Trophoblast cell (in vitro differentiated cells and primary cell): ENCODE measurements at regions not wholly inside any gene's neighbourhood (a gene's known extent, or its start where the extent isn't known, plus 50 kb on each side); places are given as distances from the start of the nearest gene placed in this dataset.

ENCODE experiments used
- DNase-seq, 2 donors: peaks; one replicate each; pipeline ENCODE4 v3.0.0-alpha.2; 2016
- H2AFZ ChIP-seq: 2 replicates; pipeline ENCODE4 v1.6.1; 2013; ENCODE audit warnings: low read length, moderate library complexity, mild to moderate bottlenecking; ENCODE audit not compliant: insufficient read depth, poor library complexity
- H2AK5ac ChIP-seq: 2 replicates; pipeline ENCODE4 v1.6.1; 2013; ENCODE audit warnings: mild to moderate bottlenecking, low read length
- H2BK120ac ChIP-seq: 2 replicates; pipeline ENCODE4 v1.6.1; 2013; ENCODE audit warnings: low read length, mild to moderate bottlenecking, moderate library complexity; ENCODE audit not compliant: insufficient read depth, poor library complexity
- H2BK12ac ChIP-seq: 2 replicates; pipeline ENCODE4 v1.6.1; 2013; ENCODE audit warnings: mild to moderate bottlenecking, low read length, moderate library complexity
- H2BK5ac ChIP-seq: 2 replicates; pipeline ENCODE4 v1.6.1; 2013; ENCODE audit warnings: low read length, low read depth, moderate library complexity, mild to moderate bottlenecking; ENCODE audit not compliant: poor library complexity
- H3K14ac ChIP-seq: 2 replicates; pipeline ENCODE4 v1.6.1; 2013; ENCODE audit warnings: mild to moderate bottlenecking, low read length
- H3K18ac ChIP-seq: 2 replicates; pipeline ENCODE4 v1.6.1; 2013; ENCODE audit warnings: mild to moderate bottlenecking, low read length
- H3K23ac ChIP-seq: 2 replicates; pipeline ENCODE4 v1.6.1; 2013; ENCODE audit warnings: low read length
- H3K27ac ChIP-seq: 2 replicates; pipeline ENCODE4 v1.5.1; 2013; ENCODE audit warnings: low read depth, mild to moderate bottlenecking, inconsistent platforms, low read length, moderate library complexity
- H3K27me3 ChIP-seq: 2 replicates; pipeline ENCODE4 v1.6.1; 2013; ENCODE audit warnings: inconsistent platforms, mild to moderate bottlenecking, low read length, moderate library complexity; ENCODE audit not compliant: insufficient read depth
- H3K36me3 ChIP-seq, 2 experiments: 1 replicate in 1 of 2; 2 replicates in 1 of 2; pipeline ENCODE4 v1.6.1; 2013; ENCODE audit warnings: low read length in 2 of 2, mild to moderate bottlenecking in 2 of 2, moderate library complexity in 1 of 2; ENCODE audit not compliant: insufficient read depth in 2 of 2, control insufficient read depth in 1 of 2
- H3K4ac ChIP-seq: 2 replicates; pipeline ENCODE4 v1.6.1; 2013; ENCODE audit warnings: low read depth, mild to moderate bottlenecking, low read length, moderate library complexity
- H3K4me1 ChIP-seq, 2 experiments: 1 replicate in 1 of 2; 2 replicates in 1 of 2; pipeline ENCODE4 v1.6.1; 2013; ENCODE audit warnings: low read length in 2 of 2, mild to moderate bottlenecking in 2 of 2, moderate library complexity in 1 of 2; ENCODE audit not compliant: insufficient read depth in 2 of 2, control insufficient read depth in 1 of 2
- H3K4me2 ChIP-seq: 2 replicates; pipeline ENCODE4 v1.6.1; 2013; ENCODE audit warnings: inconsistent platforms, mild to moderate bottlenecking, low read length, moderate library complexity
- H3K4me3 ChIP-seq: 2 replicates; pipeline ENCODE4 v1.5.1; 2013; ENCODE audit warnings: mild to moderate bottlenecking, low read depth, low read length, inconsistent platforms
- H3K79me1 ChIP-seq: one replicate; pipeline ENCODE4 v1.6.1; 2013; ENCODE audit warnings: low read length
- H3K79me2 ChIP-seq: 2 replicates; pipeline ENCODE4 v1.6.1; 2013; ENCODE audit warnings: low read length, mild to moderate bottlenecking; ENCODE audit not compliant: control insufficient read depth, insufficient read depth, poor library complexity
- H3K9ac ChIP-seq: 2 replicates; pipeline ENCODE4 v1.6.1; 2013; ENCODE audit warnings: mild to moderate bottlenecking, low read length
- H3K9me3 ChIP-seq: 2 replicates; pipeline ENCODE4 v1.6.1; 2013; ENCODE audit warnings: low read depth, mild to moderate bottlenecking, control low read depth, inconsistent platforms, low read length; ENCODE audit not compliant: insufficient read depth
- H4K12ac ChIP-seq: 2 replicates; pipeline ENCODE4 v1.6.1; 2013; ENCODE audit warnings: low read depth, mild to moderate bottlenecking, low read length, moderate library complexity
- H4K8ac ChIP-seq: 2 replicates; pipeline ENCODE4 v1.6.1; 2013; ENCODE audit warnings: low read depth, mild to moderate bottlenecking, low read length, moderate library complexity
- H4K91ac ChIP-seq: one replicate; pipeline ENCODE4 v1.6.1; 2013; ENCODE audit warnings: low read depth, mild to moderate bottlenecking, low read length, moderate library complexity
- WGBS: extraction: QIAGEN DNeasy Blood & Tissue Kit; methylation state at CpG from one replicate; pipeline ENCODE4 v1.1.7; 2013; ENCODE audit warnings: missing lambda C conversion rate; ENCODE audit not compliant: insufficient read length, insufficient coverage; ENCODE audit errors: extremely low coverage; 5-methylcytosine and 5-hydroxymethylcytosine counted together

DNA sequence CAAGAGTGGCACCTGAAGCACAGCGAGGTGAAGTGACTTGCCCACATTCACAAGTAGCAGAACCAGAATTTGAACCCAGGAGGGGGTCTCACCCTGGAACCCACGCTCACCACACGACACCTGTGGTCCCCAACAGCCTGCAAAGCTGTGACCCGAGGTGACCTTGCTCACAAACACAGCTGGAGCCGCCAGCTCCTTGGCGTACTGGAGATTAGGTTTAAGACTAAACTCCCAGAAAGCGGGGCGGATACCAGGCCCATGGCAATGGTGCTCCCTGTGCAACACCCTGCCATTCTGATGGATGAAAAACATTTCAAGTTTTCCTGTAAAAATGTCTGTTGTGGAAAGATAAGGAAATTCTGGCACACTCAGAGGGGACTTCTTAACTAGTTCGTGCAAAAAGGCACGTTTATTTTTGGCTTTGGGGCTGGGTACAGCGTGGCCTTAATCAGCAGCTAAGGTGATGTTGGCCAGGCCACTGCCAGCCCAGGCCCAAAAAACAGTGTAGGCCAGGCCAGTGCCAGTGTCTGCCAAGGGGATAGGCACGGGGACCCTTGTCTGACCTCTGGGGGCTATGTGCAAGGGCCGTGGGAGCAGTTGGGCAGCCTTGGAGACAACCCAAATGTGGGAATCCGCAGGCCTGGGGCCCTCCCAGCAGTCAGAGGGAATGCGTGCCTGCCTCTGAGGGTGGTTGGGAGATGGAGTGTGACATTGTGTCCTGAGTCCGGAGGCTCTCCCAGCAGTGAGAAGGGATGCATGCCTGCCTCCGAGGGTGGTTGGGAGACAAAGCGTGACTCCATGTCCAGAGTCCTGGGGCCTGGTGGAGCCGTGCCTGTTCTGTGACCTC, 185.0 kb upstream of the HS6ST1 start:
- Histone ChIP-seq H2BK5ac (no peak overlapping the region), H3K18ac (no peak overlapping the region), H3K23ac (no peak overlapping the region), H3K27ac (no peak overlapping the region), H2BK12ac (no peak overlapping the region), H3K4me1 (no peaks in the 10 kb centered on the region), H3K79me2 (no peaks in the 10 kb centered on the region), H3K4ac (no peak overlapping the region), H2BK120ac (no peak overlapping the region), H3K4me2 (no peak overlapping the region), H3K14ac (no peak overlapping the region), H3K9me3 (no peaks in the 10 kb centered on the region), H2AK5ac (no peak overlapping the region), H3K36me3 (no peaks in the 10 kb centered on the region), H3K79me1 (no peaks in the 10 kb centered on the region), H4K12ac (no peak overlapping the region), H4K91ac (no peak overlapping the region), H3K4me3 (no peak overlapping the region), H3K9ac (no peak overlapping the region), H4K8ac (no peak overlapping the region), H3K27me3 (no peaks in the 10 kb centered on the region), H2AFZ (no peak overlapping the region)
- DNase-seq = no peak
- no CpG with 5 or more reads among the region's 19 CpGs for WGBS

DNA sequence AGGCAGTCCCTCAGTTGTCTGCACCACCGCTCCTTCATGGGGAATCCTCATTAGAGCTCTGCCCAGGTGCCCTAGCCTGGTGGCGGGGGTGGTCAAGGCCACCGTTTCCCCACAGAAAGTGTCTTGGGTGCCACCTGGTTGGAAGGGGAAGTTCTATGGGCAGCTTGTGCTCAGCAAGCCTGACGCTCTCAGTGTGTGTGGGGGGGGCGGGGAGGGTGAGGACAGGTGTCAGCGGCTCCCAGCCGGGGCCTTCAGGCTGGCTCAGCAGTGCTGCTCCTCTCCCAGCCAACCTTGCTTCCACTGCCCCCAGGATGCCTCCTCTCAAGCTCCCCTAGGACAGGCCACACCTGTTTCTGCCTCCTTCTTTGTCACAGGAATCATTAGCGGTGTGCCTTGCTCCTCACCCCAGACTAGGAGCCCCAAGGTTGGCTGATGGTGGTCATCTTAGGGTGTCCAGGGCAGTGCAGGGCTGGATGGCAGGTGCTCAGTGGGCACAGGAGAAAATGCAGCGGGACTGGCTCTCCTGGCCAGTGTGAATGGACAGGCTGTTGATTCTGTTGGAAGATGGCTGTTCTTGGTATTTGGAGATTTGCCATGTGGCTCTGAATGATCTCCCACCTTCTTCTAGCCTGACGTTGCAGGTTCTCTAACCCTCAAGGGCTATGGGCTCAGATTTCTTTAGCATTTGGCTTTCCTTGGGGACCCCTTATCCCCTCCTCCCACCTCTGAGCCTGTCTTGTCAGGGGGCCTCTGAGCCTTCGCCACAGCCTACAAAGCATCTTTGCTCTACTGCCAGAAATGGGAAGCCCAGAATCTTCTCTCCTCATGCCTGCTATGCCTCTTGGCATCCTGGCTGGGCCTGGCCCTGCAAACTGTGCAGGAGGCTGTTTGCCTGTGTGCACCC, 185.8 kb upstream of the HS6ST1 start:
- Histone ChIP-seq H2AFZ (no peak overlapping the region), H3K4me1 (no peaks in the 10 kb centered on the region), H3K79me2 (no peaks in the 10 kb centered on the region), H2AK5ac (no peak overlapping the region), H2BK5ac (no peak overlapping the region), H4K91ac (no peak overlapping the region), H3K4ac (no peak overlapping the region), H3K18ac (no peak overlapping the region), H3K23ac (no peak overlapping the region), H3K79me1 (no peaks in the 10 kb centered on the region), H3K4me3 (no peak overlapping the region), H3K9ac (no peak overlapping the region), H3K27ac (no peak overlapping the region), H3K9me3 (no peaks in the 10 kb centered on the region), H3K4me2 (no peak overlapping the region), H3K27me3 (no peaks in the 10 kb centered on the region), H3K14ac (no peak overlapping the region), H2BK120ac (no peak overlapping the region), H4K8ac (no peak overlapping the region), H3K36me3 (no peaks in the 10 kb centered on the region), H4K12ac (no peak overlapping the region), H2BK12ac (no peak overlapping the region)
- no peak for DNase-seq
- WGBS = no CpG with 5 or more reads among the region's 11 CpGs

DNA sequence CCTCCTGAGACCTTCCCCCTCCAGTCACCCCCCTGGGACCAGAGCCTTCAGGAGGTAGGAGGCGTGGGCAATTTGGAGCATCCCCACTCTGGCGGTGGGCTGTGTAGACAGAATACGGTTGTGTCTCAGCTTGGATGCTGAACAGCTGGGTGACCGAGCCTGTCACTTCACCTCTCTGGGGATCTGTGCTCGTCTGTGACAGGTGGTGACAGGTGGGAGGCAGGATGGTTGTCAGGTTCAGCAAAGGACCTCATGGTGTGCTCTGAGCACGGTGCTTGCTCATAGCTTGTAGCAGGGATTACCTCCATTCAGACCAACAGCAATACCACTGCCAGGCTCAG, 186.5 kb upstream of the HS6ST1 start:
- Histone ChIP-seq H3K79me1 (no peaks in the 10 kb centered on the region), H3K4me1 (no peaks in the 10 kb centered on the region), H3K18ac (no peak overlapping the region), H3K27ac (no peak overlapping the region), H2BK120ac (no peak overlapping the region), H2BK5ac (no peak overlapping the region), H4K8ac (no peak overlapping the region), H3K4me2 (no peak overlapping the region), H3K79me2 (no peaks in the 10 kb centered on the region), H2AFZ (no peak overlapping the region), H3K4me3 (no peak overlapping the region), H4K12ac (no peak overlapping the region), H3K27me3 (no peaks in the 10 kb centered on the region), H3K36me3 (no peaks in the 10 kb centered on the region), H4K91ac (no peak overlapping the region), H3K4ac (no peak overlapping the region), H3K23ac (no peak overlapping the region), H3K9ac (no peak overlapping the region), H2AK5ac (no peak overlapping the region), H3K14ac (no peak overlapping the region), H2BK12ac (no peak overlapping the region), H3K9me3 (no peaks in the 10 kb centered on the region)
- no CpG with 5 or more reads among the region's 6 CpGs for WGBS
- no peak for DNase-seq

DNA sequence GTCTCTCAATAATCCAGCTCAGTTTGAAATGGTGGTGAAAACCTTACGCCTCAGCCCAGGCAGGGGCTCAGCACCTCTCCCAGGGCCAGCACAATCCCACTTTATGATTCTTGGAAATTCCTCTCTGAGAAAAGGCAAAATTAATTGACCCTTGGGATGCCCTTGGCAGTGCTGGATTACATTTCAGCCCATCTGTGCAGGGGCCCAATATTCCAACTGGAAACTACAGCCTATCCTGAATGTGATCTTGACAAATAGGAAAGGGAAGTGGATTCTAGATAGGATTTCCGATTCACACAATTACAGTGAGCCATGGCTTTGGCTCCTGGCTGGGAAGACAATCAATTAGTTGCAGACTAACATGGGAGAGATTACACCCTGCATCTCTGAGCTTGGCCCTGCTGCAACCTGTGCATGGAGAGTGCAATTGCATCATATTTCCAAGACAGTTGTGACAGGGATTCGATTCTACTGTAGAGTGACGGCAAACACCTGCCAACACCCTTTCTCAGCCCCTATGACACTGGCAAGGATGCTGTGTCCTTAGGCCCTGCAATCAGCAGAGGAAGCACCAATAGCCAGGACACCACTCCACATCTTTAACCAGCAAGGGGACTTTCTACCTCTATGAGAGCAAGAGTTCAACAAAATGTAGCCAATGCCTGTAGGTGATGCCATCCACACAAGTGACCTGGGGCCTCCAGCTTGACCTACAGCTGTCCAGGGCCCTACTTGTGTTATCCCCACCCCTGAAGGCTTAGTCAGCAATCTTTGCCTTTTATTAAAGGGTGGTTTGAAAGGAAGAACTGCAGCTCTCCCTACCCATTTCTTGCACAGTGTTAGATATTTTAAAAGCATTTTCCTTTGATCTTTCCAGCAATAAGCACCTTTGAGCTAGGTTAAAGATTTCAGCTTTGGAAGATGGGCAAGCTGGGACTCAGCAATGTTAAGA, 187.2 kb upstream of the HS6ST1 start:
- WGBS = no CpG with 5 or more reads among the region's 4 CpGs

More for the DNA sequence above, 187.2 kb upstream of the HS6ST1 start:
- no peak overlapping the region for H3K9ac ChIP-seq
- H2BK5ac ChIP-seq = no peak overlapping the region
- no peak overlapping the region for H4K8ac ChIP-seq
- no peak overlapping the region for H3K4me2 ChIP-seq
- no peak overlapping the region for H3K23ac ChIP-seq
- no peak overlapping the region for H3K4ac ChIP-seq
- H2AFZ ChIP-seq = no peak overlapping the region
- H3K27me3 ChIP-seq = no peaks in the 10 kb centered on the region
- no peaks in the 10 kb centered on the region for H3K79me2 ChIP-seq
- no peak overlapping the region for H4K91ac ChIP-seq
- H4K12ac ChIP-seq = no peak overlapping the region
- no peak overlapping the region for H3K18ac ChIP-seq
- H2AK5ac ChIP-seq = no peak overlapping the region
- no peak overlapping the region for H3K14ac ChIP-seq
- H3K36me3 ChIP-seq = no peaks in the 10 kb centered on the region
- DNase-seq = no peak
- no peak overlapping the region for H3K4me3 ChIP-seq
- H3K79me1 ChIP-seq = no peaks in the 10 kb centered on the region
- H3K27ac ChIP-seq = no peak overlapping the region
- no peaks in the 10 kb centered on the region for H3K4me1 ChIP-seq
- H2BK120ac ChIP-seq = no peak overlapping the region
- no peak overlapping the region for H2BK12ac ChIP-seq
- no peaks in the 10 kb centered on the region for H3K9me3 ChIP-seq
